ENCODE measurements at regions not wholly inside any gene's neighbourhood (a gene's known extent, or its start where the extent isn't known, plus 50 kb on each side); places are given as distances from the start of the nearest gene placed in this dataset.

DNA sequence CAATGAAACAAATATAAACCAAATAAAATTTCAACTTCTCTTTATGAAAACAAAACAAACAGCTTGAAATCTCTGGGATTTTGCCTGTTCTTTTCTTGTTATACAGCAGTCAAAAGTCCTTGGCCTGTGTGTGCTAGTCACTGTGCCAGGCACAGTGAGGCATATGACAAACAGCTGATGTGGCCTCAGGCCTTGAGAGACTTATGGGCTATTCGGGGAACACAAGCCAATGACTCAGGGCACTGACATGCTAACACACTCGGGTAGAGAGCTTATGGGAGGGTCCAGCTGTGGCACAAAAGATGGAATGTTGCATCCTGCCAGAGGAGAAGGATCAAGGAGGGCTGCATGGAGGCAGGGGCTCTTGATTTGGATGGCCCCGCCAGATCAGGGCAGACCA lies 95.4 kb upstream of the NKX2-2 start:
- ATAC-seq: no peak
- Mint-ChIP-seq H3K27me3 (peaks cover 16% of the 10 kb centered on the region), H3K4me3 (no peak overlapping the region), H3K36me3 (ENCODE audit: low read depth) (peaks cover 2% of the 10 kb centered on the region), H3K9me3 (peaks cover 6% of the 10 kb centered on the region), H3K27ac (no peak overlapping the region), H3K4me1 (ENCODE audit: low read depth) (no peaks in the 10 kb centered on the region)
- TF ChIP-seq, protein P1, sequence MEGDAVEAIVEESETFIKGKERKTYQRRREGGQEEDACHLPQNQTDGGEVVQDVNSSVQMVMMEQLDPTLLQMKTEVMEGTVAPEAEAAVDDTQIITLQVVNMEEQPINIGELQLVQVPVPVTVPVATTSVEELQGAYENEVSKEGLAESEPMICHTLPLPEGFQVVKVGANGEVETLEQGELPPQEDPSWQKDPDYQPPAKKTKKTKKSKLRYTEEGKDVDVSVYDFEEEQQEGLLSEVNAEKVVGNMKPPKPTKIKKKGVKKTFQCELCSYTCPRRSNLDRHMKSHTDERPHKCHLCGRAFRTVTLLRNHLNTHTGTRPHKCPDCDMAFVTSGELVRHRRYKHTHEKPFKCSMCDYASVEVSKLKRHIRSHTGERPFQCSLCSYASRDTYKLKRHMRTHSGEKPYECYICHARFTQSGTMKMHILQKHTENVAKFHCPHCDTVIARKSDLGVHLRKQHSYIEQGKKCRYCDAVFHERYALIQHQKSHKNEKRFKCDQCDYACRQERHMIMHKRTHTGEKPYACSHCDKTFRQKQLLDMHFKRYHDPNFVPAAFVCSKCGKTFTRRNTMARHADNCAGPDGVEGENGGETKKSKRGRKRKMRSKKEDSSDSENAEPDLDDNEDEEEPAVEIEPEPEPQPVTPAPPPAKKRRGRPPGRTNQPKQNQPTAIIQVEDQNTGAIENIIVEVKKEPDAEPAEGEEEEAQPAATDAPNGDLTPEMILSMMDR (IDR thresholded peaks at IDR 0.05): no peak
- CTCF ChIA-PET: no interaction called here
- intact Hi-C loops (cut with micrococcal nuclease): no loop called here
- POLR2A ChIA-PET: no interaction called here
- no peak for DNase-seq

DNA sequence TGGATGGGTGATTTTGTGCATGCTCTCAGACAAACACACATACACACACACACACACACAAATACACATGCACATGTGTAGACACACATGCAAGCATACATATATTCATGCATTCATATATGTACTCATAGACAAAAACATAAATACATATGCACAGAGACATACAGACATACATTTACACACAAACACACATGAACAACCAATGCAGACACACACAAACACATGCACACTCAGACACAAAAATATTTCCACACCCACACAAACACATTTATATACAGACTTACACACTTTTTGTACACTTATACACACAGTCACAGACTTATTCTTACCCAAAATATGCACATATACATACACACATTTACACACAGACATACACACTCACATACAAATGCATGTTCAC lies 94.9 kb upstream of the NKX2-2 start:
- Mint-ChIP-seq H3K27me3 (peaks cover 13% of the 10 kb centered on the region), H3K4me1 (ENCODE audit: low read depth) (no peaks in the 10 kb centered on the region), H3K36me3 (ENCODE audit: low read depth) (peaks cover 2% of the 10 kb centered on the region), H3K4me3 (no peak overlapping the region), H3K9me3 (peaks cover 6% of the 10 kb centered on the region), H3K27ac (no peak overlapping the region)
- ATAC-seq (no peak), DNase-seq (no peak)
- CTCF ChIA-PET: no interaction called here
- POLR2A ChIA-PET: no interaction called here
- TF ChIP-seq, protein P1 (IDR thresholded peaks at IDR 0.05): no peak
- intact Hi-C loops (cut with micrococcal nuclease): no loop called here

DNA sequence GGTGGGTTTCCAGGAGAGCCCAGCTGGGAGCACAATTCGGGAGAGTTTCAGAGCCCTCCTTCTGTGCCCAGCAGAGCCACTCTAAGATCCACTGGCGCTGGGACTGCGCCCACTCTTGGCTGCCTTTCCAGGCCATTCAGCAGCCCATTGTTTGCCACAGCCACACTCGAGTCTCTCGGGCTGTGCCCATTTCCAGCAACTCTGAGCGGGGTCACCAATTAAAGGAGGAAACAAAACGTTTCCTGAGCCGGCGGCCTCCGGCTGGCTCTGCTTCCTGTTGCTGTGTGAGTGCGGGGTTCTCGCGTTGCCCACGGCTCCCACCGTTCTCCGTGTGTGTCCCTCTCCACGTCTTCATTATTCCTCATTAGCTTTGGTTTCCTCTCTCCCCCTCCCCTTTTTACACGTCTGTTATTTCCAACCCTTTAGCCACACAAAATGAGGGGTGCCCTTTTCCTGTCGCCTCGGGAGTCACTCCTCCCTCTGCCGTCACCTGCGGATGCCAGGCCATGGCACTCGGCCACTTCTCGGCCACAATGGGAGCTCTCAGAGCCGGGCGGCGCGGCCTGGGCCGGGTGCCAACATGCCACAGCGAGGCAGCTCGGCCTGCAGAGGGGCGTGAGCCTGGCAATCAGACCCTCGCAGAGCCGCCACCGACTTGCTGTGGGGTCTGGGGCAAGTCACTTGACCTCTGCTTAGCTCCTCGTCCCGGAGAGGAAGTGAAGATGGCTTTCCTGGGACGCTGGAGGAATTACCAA lies 94.3 kb upstream of the NKX2-2 start:
- CTCF ChIA-PET: no interaction called here
- intact Hi-C loops (cut with micrococcal nuclease): no loop called here
- no peaks in the 10 kb centered on the region for H3K4me1 Mint-ChIP-seq (ENCODE audit: low read depth)
- POLR2A ChIA-PET: no interaction called here
- peaks cover 13% of the 10 kb centered on the region for H3K27me3 Mint-ChIP-seq
- peaks cover 6% of the 10 kb centered on the region for H3K9me3 Mint-ChIP-seq
- DNase-seq (no peak), ATAC-seq (no peak)
- no peak overlapping the region for H3K27ac Mint-ChIP-seq
- no peak overlapping the region for H3K4me3 Mint-ChIP-seq
- H3K36me3 Mint-ChIP-seq (ENCODE audit: low read depth): peaks cover 2% of the 10 kb centered on the region
- TF ChIP-seq, protein P1 (IDR thresholded peaks at IDR 0.05): no peak

DNA sequence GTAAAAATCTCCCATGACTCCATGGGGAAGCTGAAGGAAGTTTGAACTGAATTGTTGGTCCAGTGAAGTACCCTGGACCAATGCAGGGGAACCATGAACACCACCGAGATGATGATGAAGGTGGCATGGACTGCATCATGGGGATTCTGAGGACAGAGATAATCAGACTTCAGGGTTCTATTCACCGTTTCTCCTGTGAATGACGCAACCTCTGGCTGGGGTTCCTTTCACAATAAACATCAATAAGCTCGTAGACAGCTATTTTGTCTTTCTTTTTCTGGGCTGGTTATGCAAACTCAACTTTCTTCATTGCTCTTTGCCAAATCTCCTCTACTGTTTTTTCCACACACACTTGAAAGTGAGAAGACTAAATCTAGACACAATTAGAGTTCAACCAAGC lies 87.9 kb upstream of the NKX2-2 start:
- no peak for DNase-seq
- no peak overlapping the region for H3K4me3 Mint-ChIP-seq
- H3K27ac Mint-ChIP-seq: no peak overlapping the region
- peaks cover 2% of the 10 kb centered on the region for H3K36me3 Mint-ChIP-seq (ENCODE audit: low read depth)
- intact Hi-C loops (cut with micrococcal nuclease): no loop called here
- no peaks in the 10 kb centered on the region for H3K4me1 Mint-ChIP-seq (ENCODE audit: low read depth)
- H3K27me3 Mint-ChIP-seq: peaks cover 10% of the 10 kb centered on the region
- POLR2A ChIA-PET: no interaction called here
- H3K9me3 Mint-ChIP-seq: peaks cover 15% of the 10 kb centered on the region
- CTCF ChIA-PET: interaction anchor here (1.2 to 2.5 kb wide), 2 partner anchors 13 to 30 kb away, joined by 3 to 8 read pairs; no protein-coding TSS in a partner anchor
- TF ChIP-seq, protein P1 (IDR thresholded peaks at IDR 0.05): no peak
- no peak for ATAC-seq

DNA sequence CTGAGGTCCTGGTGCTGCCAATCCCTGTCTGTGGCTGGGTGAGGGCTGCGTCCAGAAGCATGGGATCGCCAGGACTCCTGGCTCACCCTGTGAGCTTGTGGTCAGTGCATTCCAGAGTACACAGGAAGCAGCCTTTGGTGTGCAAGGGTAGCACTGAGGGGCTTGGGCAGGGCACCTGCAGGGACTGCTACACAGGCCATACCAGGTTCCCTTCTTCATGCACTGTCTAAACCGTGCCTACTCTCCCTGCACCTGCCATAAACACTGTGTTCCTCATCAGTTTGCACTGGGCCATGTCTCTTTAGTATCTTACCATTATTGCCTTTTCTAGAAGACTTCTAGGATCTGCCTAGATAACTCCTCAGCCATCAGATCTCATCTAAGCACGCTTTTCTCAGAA lies 72.8 kb upstream of the NKX2-2 start:
- ChIA-PET POLR2A (no interaction called here), CTCF (interaction anchor here (1.5 kb wide), 1 partner anchor 29 kb away, joined by 3 read pairs; no protein-coding TSS in a partner anchor)
- intact Hi-C loops (cut with micrococcal nuclease): no loop called here
- no peaks in the 10 kb centered on the region for H3K4me1 Mint-ChIP-seq (ENCODE audit: low read depth)
- no peaks in the 10 kb centered on the region for H3K9me3 Mint-ChIP-seq
- TF ChIP-seq, protein P1 (IDR thresholded peaks at IDR 0.05): no peak
- peaks cover 7% of the 10 kb centered on the region for H3K27me3 Mint-ChIP-seq
- H3K27ac Mint-ChIP-seq: no peak overlapping the region
- DNase-seq (no peak), ATAC-seq (no peak)
- no peaks in the 10 kb centered on the region for H3K36me3 Mint-ChIP-seq (ENCODE audit: low read depth)
- no peak overlapping the region for H3K4me3 Mint-ChIP-seq
